ENCODE measurements at regions not wholly inside any gene's neighbourhood (a gene's known extent, or its start where the extent isn't known, plus 50 kb on each side); places are given as distances from the start of the nearest gene placed in this dataset.
"Not testable (repeated sequence)": the region's sequence is repeated elsewhere in the genome, so short reads cannot be mapped to it uniquely, and the experiment has no call there.

GRCh38 chr2:177001334-177001733 is 211.3 kb upstream of the HNRNPA3 start:
- no peak for TF ChIP-seq POLR2A (IDR thresholded peaks at IDR 0.05)
- TF ChIP-seq CTCF (IDR thresholded peaks at IDR 0.05): no peak
- no peak for DNase-seq
- Histone ChIP-seq H3K4me1 (peaks cover 0 to 6% (median 0%) of the 10 kb centered on the region in 4 donors), H3K36me3 (no peaks in the 10 kb centered on the region), H3K27ac (no peak overlapping the region), H3K27me3 (no peaks in the 10 kb centered on the region), H3K9me3 (no peaks in the 10 kb centered on the region), H3K4me3 (no peak overlapping the region)

- DNase-seq: no peak
- Histone ChIP-seq H3K4me3 (no peak overlapping the region), H3K27me3 (no peaks in the 10 kb centered on the region), H3K9me3 (no peaks in the 10 kb centered on the region), H3K36me3 (no peaks in the 10 kb centered on the region), H3K4me1 (no peaks in the 10 kb centered on the region), H3K27ac (no peak overlapping the region)
- TF ChIP-seq POLR2A (IDR thresholded peaks at IDR 0.05): no peak
- no peak for TF ChIP-seq CTCF (IDR thresholded peaks at IDR 0.05)
Measured at GRCh38 chr2:177002983-177003382, 209.6 kb upstream of the HNRNPA3 start.

- H3K4me3 ChIP-seq, H3K27me3 ChIP-seq, H3K4me1 ChIP-seq, DNase-seq, H3K27ac ChIP-seq, H3K9me3 ChIP-seq, H3K36me3 ChIP-seq: not testable (repeated sequence)
Measured at GRCh38 chr2:177007726-177008125, 204.9 kb upstream of the HNRNPA3 start.

- H3K27ac ChIP-seq, H3K4me3 ChIP-seq, H3K4me1 ChIP-seq, H3K9me3 ChIP-seq, H3K27me3 ChIP-seq, DNase-seq, H3K36me3 ChIP-seq: not testable (repeated sequence)
Measured at GRCh38 chr2:177008662-177009061, 203.9 kb upstream of the HNRNPA3 start.

GRCh38 chr2:177010146-177010545 is 202.4 kb upstream of the HNRNPA3 start:
- no peak for TF ChIP-seq CTCF (IDR thresholded peaks at IDR 0.05)
- TF ChIP-seq POLR2A (IDR thresholded peaks at IDR 0.05): no peak
- Histone ChIP-seq H3K4me1 (no peaks in the 10 kb centered on the region), H3K4me3 (no peak overlapping the region), H3K27ac (no peak overlapping the region), H3K9me3 (no peaks in the 10 kb centered on the region), H3K36me3 (no peaks in the 10 kb centered on the region), H3K27me3 (no peaks in the 10 kb centered on the region)
- DNase-seq: no peak

- Histone ChIP-seq H3K9me3 (no peaks in the 10 kb centered on the region), H3K4me3 (no peak overlapping the region), H3K4me1 (no peaks in the 10 kb centered on the region), H3K36me3 (no peaks in the 10 kb centered on the region), H3K27ac (no peak overlapping the region), H3K27me3 (no peaks in the 10 kb centered on the region)
- TF ChIP-seq CTCF (IDR thresholded peaks at IDR 0.05): no peak
- TF ChIP-seq POLR2A (IDR thresholded peaks at IDR 0.05): no peak
- no peak for DNase-seq
Measured at GRCh38 chr2:177010861-177011260, 201.7 kb upstream of the HNRNPA3 start.

GRCh38 chr2:177014946-177015345 is 197.6 kb upstream of the HNRNPA3 start:
- Histone ChIP-seq H3K4me3 (no peak overlapping the region), H3K36me3 (no peaks in the 10 kb centered on the region), H3K9me3 (no peaks in the 10 kb centered on the region), H3K27me3 (no peaks in the 10 kb centered on the region), H3K4me1 (no peaks in the 10 kb centered on the region), H3K27ac (no peak overlapping the region)
- no peak for DNase-seq
- no peak for TF ChIP-seq CTCF (IDR thresholded peaks at IDR 0.05)
- TF ChIP-seq POLR2A (IDR thresholded peaks at IDR 0.05): no peak

All from Peyer's patch (tissue), 4 donors.